ENCODE measurements at regions not wholly inside any gene's neighbourhood (a gene's known extent, or its start where the extent isn't known, plus 50 kb on each side); places are given as distances from the start of the nearest gene placed in this dataset.

GRCh38 chr15:88740356-88740755 lies 62.9 kb upstream of the ACAN start:
- TF ChIP-seq POLR2A (IDR thresholded peaks at IDR 0.05; ENCODE audit: low read depth, low read length) (no peak), TAF1 (IDR thresholded peaks at IDR 0.05; ENCODE audit: low read depth, low read length) (no peak)
